ENCODE measurements at regions not wholly inside any gene's neighbourhood (a gene's known extent, or its start where the extent isn't known, plus 50 kb on each side); places are given as distances from the start of the nearest gene placed in this dataset.
"Not testable (repeated sequence)": the region's sequence is repeated elsewhere in the genome, so short reads cannot be mapped to it uniquely, and the experiment has no call there.

- DNase-seq (ENCODE audit: low spot score) = peak; percentile 1
These were observed 578.5 kb downstream of the SH2D4B start for GRCh38 chr10:81116201-81116600.

- no peak for DNase-seq (ENCODE audit: low spot score)
These were observed 579.3 kb downstream of the SH2D4B start for GRCh38 chr10:81116990-81117389.

- no peak for DNase-seq (ENCODE audit: low spot score)
These were observed 590.2 kb downstream of the SH2D4B start for GRCh38 chr10:81127931-81128330.

- no peak for DNase-seq (ENCODE audit: low spot score)
These were observed 592.3 kb downstream of the SH2D4B start for GRCh38 chr10:81130014-81130413.

- no peak for DNase-seq (ENCODE audit: low spot score)
These were observed 598.1 kb downstream of the SH2D4B start for GRCh38 chr10:81135851-81136250.

GRCh38 chr10:81136261-81136660 lies 598.6 kb downstream of the SH2D4B start:
- DNase-seq (ENCODE audit: low spot score) = no peak

GRCh38 chr10:81145975-81146374 lies 608.3 kb downstream of the SH2D4B start:
- DNase-seq (ENCODE audit: low spot score) = no peak

- no peak for DNase-seq (ENCODE audit: low spot score)
These were observed 608.7 kb downstream of the SH2D4B start for GRCh38 chr10:81146436-81146835.

GRCh38 chr10:81152656-81153055 lies 615.0 kb downstream of the SH2D4B start:
- DNase-seq (ENCODE audit: low spot score) = no peak

GRCh38 chr10:81157681-81158080 lies 620.0 kb downstream of the SH2D4B start:
- DNase-seq (ENCODE audit: low spot score) = no peak

- no peak for DNase-seq (ENCODE audit: low spot score)
These were observed 640.0 kb downstream of the SH2D4B start for GRCh38 chr10:81177651-81178244.

GRCh38 chr10:81179324-81179723 lies 641.6 kb downstream of the SH2D4B start:
- no peak for DNase-seq (ENCODE audit: low spot score)

- DNase-seq (ENCODE audit: low spot score) = peak; percentile 19
These were observed 642.2 kb downstream of the SH2D4B start for GRCh38 chr10:81179805-81180452.

- no peak for DNase-seq (ENCODE audit: low spot score)
These were observed 644.6 kb downstream of the SH2D4B start for GRCh38 chr10:81182296-81182695.

GRCh38 chr10:81192221-81192788 lies 654.6 kb downstream of the SH2D4B start:
- DNase-seq (ENCODE audit: low spot score) = no peak

GRCh38 chr10:81200801-81201200 lies 663.1 kb downstream of the SH2D4B start:
- no peak for DNase-seq (ENCODE audit: low spot score)

- DNase-seq (ENCODE audit: low spot score) = not testable (repeated sequence)
These were observed 667.6 kb upstream of the NRG3 start for GRCh38 chr10:81207359-81207758.

- no peak for DNase-seq (ENCODE audit: low spot score)
These were observed 661.6 kb upstream of the NRG3 start for GRCh38 chr10:81213370-81213769.

- no peak for DNase-seq (ENCODE audit: low spot score)
These were observed 659.5 kb upstream of the NRG3 start for GRCh38 chr10:81215498-81215897.

- no peak for DNase-seq (ENCODE audit: low spot score)
These were observed 658.0 kb upstream of the NRG3 start for GRCh38 chr10:81216949-81217348.

- no peak for DNase-seq (ENCODE audit: low spot score)
These were observed 656.7 kb upstream of the NRG3 start for GRCh38 chr10:81218307-81218706.

- no peak for DNase-seq (ENCODE audit: low spot score)
These were observed 655.2 kb upstream of the NRG3 start for GRCh38 chr10:81219758-81220157.

GRCh38 chr10:81248886-81249285 lies 626.1 kb upstream of the NRG3 start:
- no peak for DNase-seq (ENCODE audit: low spot score)

Measured in kidney capillary endothelial cell (primary cell).